VCaP (cell line): ENCODE measurements at regions not wholly inside any gene's neighbourhood (a gene's known extent, or its start where the extent isn't known, plus 50 kb on each side); places are given as distances from the start of the nearest gene placed in this dataset.

Experiments used
- H3K27ac ChIP-seq: fragments of 450-650 bp; 2 replicates; pipeline ENCODE4 v1.5.1; 2017
- CTCF ChIP-seq: fragments of 450-650 bp; conservative IDR thresholded peaks from 2 replicates; pipeline ENCODE4 v1.5.1; 2017; ENCODE audit warnings: mild to moderate bottlenecking, moderate library complexity

GRCh38 chr5:74310997-74311930, 329.3 kb downstream of the ENC1 start:
- H3K27ac ChIP-seq = no peak overlapping the region
- TF ChIP-seq CTCF = no peak

GRCh38 chr5:74310386-74310785, 330.1 kb downstream of the ENC1 start:
- TF ChIP-seq CTCF = no peak
- H3K27ac ChIP-seq = no peak overlapping the region

GRCh38 chr5:74309050-74309449, 331.5 kb downstream of the ENC1 start:
- TF ChIP-seq CTCF = no peak
- H3K27ac ChIP-seq = no peak overlapping the region

- TF ChIP-seq CTCF = no peak
- no peak overlapping the region for H3K27ac ChIP-seq
Measured at GRCh38 chr5:74306845-74307244, 333.7 kb downstream of the ENC1 start.

- TF ChIP-seq CTCF = no peak
- H3K27ac ChIP-seq = no peak overlapping the region
Measured at GRCh38 chr5:74304536-74304935, 336.0 kb downstream of the ENC1 start.

- H3K27ac ChIP-seq = no peak overlapping the region
- TF ChIP-seq CTCF = no peak
Measured at GRCh38 chr5:74303578-74303977, 336.9 kb downstream of the ENC1 start.

- no peak for TF ChIP-seq CTCF
- no peak overlapping the region for H3K27ac ChIP-seq
Measured at GRCh38 chr5:74301576-74301975, 339.0 kb downstream of the ENC1 start.
